BE2C (cell line): ENCODE measurements at regions not wholly inside any gene's neighbourhood (a gene's known extent, or its start where the extent isn't known, plus 50 kb on each side); places are given as distances from the start of the nearest gene placed in this dataset.

ENCODE experiments used
- DNase-seq: peaks from one replicate; pipeline ENCODE4 v3.0.0-alpha.2; 2020
- H3K27me3 ChIP-seq: fragments of 250-450 bp; sonication (Bioruptor Pico); 2 replicates; pipeline ENCODE4 v1.5.1; 2020; ENCODE audit warnings: mild to moderate bottlenecking
- H3K36me3 ChIP-seq: fragments of 250-450 bp; sonication (Bioruptor Pico); 2 replicates; pipeline ENCODE4 v1.5.1; 2020; ENCODE audit warnings: mild to moderate bottlenecking
- H3K4me1 ChIP-seq: fragments of 250-450 bp; sonication (Bioruptor Pico); 2 replicates; pipeline ENCODE4 v1.5.1; 2020
- H3K4me3 ChIP-seq: 2 replicates; pipeline ENCODE4 v1.5.1; 2011; ENCODE audit warnings: low read depth, low read length
- H3K9me3 ChIP-seq: fragments of 250-450 bp; sonication (Bioruptor Pico); 2 replicates; pipeline ENCODE4 v1.5.1; 2020
- CTCF ChIP-seq: IDR thresholded peaks from 2 replicates; pipeline ENCODE4 v1.5.1; 2012; ENCODE audit warnings: mild to moderate bottlenecking, low read depth, low read length

- TF ChIP-seq CTCF: no peak
- Histone ChIP-seq H3K36me3 (no peaks in the 10 kb centered on the region), H3K4me3 (no peak overlapping the region), H3K9me3 (no peaks in the 10 kb centered on the region), H3K4me1 (no peaks in the 10 kb centered on the region), H3K27me3 (0 out of 2 replicates have a peak, but pooled peaks cover 3% of the 10 kb centered on the region)
- DNase-seq: no peak
These were observed 321.8 kb downstream of the SNAPC1 start for GRCh38 chr14:62084020-62084419.

GRCh38 chr14:62087191-62087590 is 325.0 kb downstream of the SNAPC1 start:
- TF ChIP-seq CTCF: no peak
- DNase-seq: no peak
- H3K36me3 ChIP-seq: no peaks in the 10 kb centered on the region
- H3K4me3 ChIP-seq: no peak overlapping the region
- 0 out of 2 replicates have a peak, but pooled peaks cover 3% of the 10 kb centered on the region for H3K27me3 ChIP-seq
- H3K9me3 ChIP-seq: no peaks in the 10 kb centered on the region
- no peaks in the 10 kb centered on the region for H3K4me1 ChIP-seq

GRCh38 chr14:62093736-62094135 is 331.5 kb downstream of the SNAPC1 start:
- Histone ChIP-seq H3K27me3 (no peaks in the 10 kb centered on the region), H3K4me1 (no peaks in the 10 kb centered on the region), H3K9me3 (no peaks in the 10 kb centered on the region), H3K36me3 (no peaks in the 10 kb centered on the region), H3K4me3 (no peak overlapping the region)
- no peak for TF ChIP-seq CTCF
- DNase-seq: no peak

- no peaks in the 10 kb centered on the region for H3K36me3 ChIP-seq
- H3K9me3 ChIP-seq: no peaks in the 10 kb centered on the region
- TF ChIP-seq CTCF: no peak
- no peaks in the 10 kb centered on the region; the same call in 1 of the 2 replicates for H3K27me3 ChIP-seq
- no peak overlapping the region for H3K4me3 ChIP-seq
- no peaks in the 10 kb centered on the region for H3K4me1 ChIP-seq
- no peak for DNase-seq
These were observed 334.9 kb downstream of the SNAPC1 start for GRCh38 chr14:62097072-62097471.

- TF ChIP-seq CTCF: no peak
- Histone ChIP-seq H3K4me1 (no peaks in the 10 kb centered on the region), H3K4me3 (no peak overlapping the region), H3K9me3 (no peaks in the 10 kb centered on the region), H3K36me3 (no peaks in the 10 kb centered on the region), H3K27me3 (peaks cover 3% of the 10 kb centered on the region; the same call in 1 of the 2 replicates)
- DNase-seq: no peak
These were observed 335.6 kb downstream of the SNAPC1 start for GRCh38 chr14:62097824-62098223.

- Histone ChIP-seq H3K27me3 (peaks cover 3% of the 10 kb centered on the region; the same call in 1 of the 2 replicates), H3K4me1 (no peaks in the 10 kb centered on the region), H3K9me3 (no peaks in the 10 kb centered on the region), H3K36me3 (no peaks in the 10 kb centered on the region), H3K4me3 (no peak overlapping the region)
- TF ChIP-seq CTCF: no peak
- DNase-seq: no peak
These were observed 336.1 kb downstream of the SNAPC1 start for GRCh38 chr14:62098357-62098756.
